ENCODE measurements at regions not wholly inside any gene's neighbourhood (a gene's known extent, or its start where the extent isn't known, plus 50 kb on each side); places are given as distances from the start of the nearest gene placed in this dataset.

DNA sequence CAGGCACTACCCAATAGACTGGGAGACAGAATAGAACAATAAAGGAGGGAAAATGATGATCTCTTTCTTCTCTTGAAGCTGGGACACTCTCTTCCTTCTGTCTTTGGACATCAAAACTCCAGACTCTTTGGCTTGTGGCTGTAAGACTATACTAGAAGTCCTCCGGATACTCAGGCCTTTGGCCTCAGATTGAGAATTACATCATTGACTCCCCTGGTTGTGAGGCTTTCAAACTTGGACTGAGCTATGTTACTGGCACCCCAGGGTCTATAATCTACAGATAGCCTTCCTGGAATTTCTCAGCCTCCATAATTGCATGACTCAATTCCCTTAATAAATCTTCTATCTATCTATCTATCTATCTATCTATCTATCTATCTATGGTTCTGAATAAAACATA lies 294.2 kb upstream of the CT83 start:
- TF ChIP-seq BHLHE40 (IDR thresholded peaks at IDR 0.05; ENCODE audit: borderline replicate concordance): no peak
- no peak for TF ChIP-seq SP1 (IDR thresholded peaks at IDR 0.05)
- no peak for TF ChIP-seq FOXM1 (IDR thresholded peaks at IDR 0.05; ENCODE audit: borderline replicate concordance)
- TF ChIP-seq ELF4 (IDR thresholded peaks at IDR 0.05): no peak
- no peak for TF ChIP-seq TARDBP (IDR thresholded peaks at IDR 0.05)
- TF ChIP-seq, protein P1, sequence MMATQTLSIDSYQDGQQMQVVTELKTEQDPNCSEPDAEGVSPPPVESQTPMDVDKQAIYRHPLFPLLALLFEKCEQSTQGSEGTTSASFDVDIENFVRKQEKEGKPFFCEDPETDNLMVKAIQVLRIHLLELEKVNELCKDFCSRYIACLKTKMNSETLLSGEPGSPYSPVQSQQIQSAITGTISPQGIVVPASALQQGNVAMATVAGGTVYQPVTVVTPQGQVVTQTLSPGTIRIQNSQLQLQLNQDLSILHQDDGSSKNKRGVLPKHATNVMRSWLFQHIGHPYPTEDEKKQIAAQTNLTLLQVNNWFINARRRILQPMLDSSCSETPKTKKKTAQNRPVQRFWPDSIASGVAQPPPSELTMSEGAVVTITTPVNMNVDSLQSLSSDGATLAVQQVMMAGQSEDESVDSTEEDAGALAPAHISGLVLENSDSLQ (IDR thresholded peaks at IDR 0.05): no peak
- TF ChIP-seq HDGF (IDR thresholded peaks at IDR 0.05; ENCODE audit: borderline replicate concordance): no peak
- TF ChIP-seq L3MBTL2 (conservative IDR thresholded peaks at IDR 0.05): no peak
- no peak for TF ChIP-seq NFRKB (IDR thresholded peaks at IDR 0.05)
- no peak for TF ChIP-seq FOXA1 (IDR thresholded peaks at IDR 0.05)
- TF ChIP-seq ZNF384 (IDR thresholded peaks at IDR 0.05): no peak
- no peak for TF ChIP-seq FOXK2 (IDR thresholded peaks at IDR 0.05)
